Panc1 (cell line): ENCODE measurements at regions not wholly inside any gene's neighbourhood (a gene's known extent, or its start where the extent isn't known, plus 50 kb on each side); places are given as distances from the start of the nearest gene placed in this dataset.

ENCODE experiments used
- ATAC-seq: fragments of 200-7000 bp; cut with Tn5 transposase; 2 replicates; pipeline ENCODE4 v1.9.1; 2020; ENCODE audit warnings: mild to moderate bottlenecking, moderate library complexity
- BruUV-seq: library from RNA; stranded (reverse); fragments of 400-500 nt; replicated peaks from 2 replicates; lab custom pipeline; 2021; lab: Mats Ljungman, UMichigan
- CTCF ChIA-PET: fragments of 300-600 bp; sonication (Branson Sonifier 250); formaldehyde crosslinking; loops from one replicate; lab custom pipeline; 2022; ENCODE audit warnings: antibody characterized with exemption; lab: Charles Lee
- POLR2A ChIA-PET: fragments of 300-600 bp; sonication (Branson Sonifier 250); formaldehyde crosslinking; loops from one replicate; lab custom pipeline; 2022; ENCODE audit warnings: antibody characterized with exemption; lab: Charles Lee
- DNase-seq: peaks from one replicate; pipeline ENCODE4 v3.0.0-alpha.2; 2010; ENCODE audit warnings: low read depth, low spot score
- H3K27ac ChIP-seq: 2 replicates; pipeline ENCODE4 v1.5.1; 2011; ENCODE audit warnings: mild to moderate bottlenecking, low read length, inconsistent platforms
- H3K27me3 ChIP-seq: fragments of 200-500 bp; sonication (Bioruptor generic); 2 replicates; pipeline ENCODE4 v1.6.0; 2014; ENCODE audit warnings: low read length, inconsistent platforms; ENCODE audit not compliant: control insufficient read depth, insufficient read depth
- H3K36me3 ChIP-seq: fragments of 200-500 bp; sonication (Bioruptor generic); 2 replicates; pipeline ENCODE4 v1.5.1; 2014; ENCODE audit warnings: inconsistent platforms, mild to moderate bottlenecking, low read length, moderate library complexity; ENCODE audit not compliant: control insufficient read depth, insufficient read depth
- H3K4me1 ChIP-seq: 2 replicates; pipeline ENCODE4 v1.5.1; 2011; ENCODE audit warnings: inconsistent platforms, mild to moderate bottlenecking, low read length, moderate library complexity; ENCODE audit not compliant: control insufficient read depth, insufficient read depth
- H3K4me3 ChIP-seq, 2 experiments: 2 replicates each; pipeline ENCODE4 v1.5.1; 2011 to 2012; ENCODE audit warnings: low read depth in 2 of 2, low read length in 2 of 2, mild to moderate bottlenecking in 2 of 2, inconsistent platforms in 1 of 2, moderate library complexity in 1 of 2
- H3K9me3 ChIP-seq: fragments of 200-500 bp; sonication (Bioruptor generic); 2 replicates; pipeline ENCODE4 v1.5.1; 2014; ENCODE audit warnings: low read depth, mild to moderate bottlenecking, inconsistent platforms, low read length, moderate library complexity; ENCODE audit not compliant: control insufficient read depth, insufficient read depth
- POLR2AphosphoS5 ChIP-seq: IDR thresholded peaks from 2 replicates; pipeline ENCODE4 v1.6.1; 2012; ENCODE audit warnings: mild to moderate bottlenecking, low read depth, low read length, moderate library complexity
- SIN3A ChIP-seq: IDR thresholded peaks from 2 replicates; pipeline ENCODE4 v1.6.1; 2012; ENCODE audit warnings: low read depth, mild to moderate bottlenecking, low read length, moderate library complexity, borderline replicate concordance; ENCODE audit not compliant: insufficient read depth
- TCF7L2 ChIP-seq: IDR thresholded peaks from 2 replicates; pipeline ENCODE4 v1.6.1; 2011; ENCODE audit warnings: mild to moderate bottlenecking, low read depth, low read length, inconsistent platforms
- in situ Hi-C: cut with HindIII; loops from 2 replicates; pipeline ENCODE4 v1.10.0; 2016; ENCODE audit warnings: low sequenced_read_pairs, low pct_unique_long_range_greater_than_20kb
- intact Hi-C: fragments of 100-400 bp; cut with micrococcal nuclease; formaldehyde crosslinking; loops from one replicate; pipeline ENCODE4 v1.10.0; 2022; ENCODE audit not compliant: unreplicated experiment
- TF ChIP-seq, protein P1 (sequence below), 2 experiments: IDR thresholded peaks; 2 replicates each; pipeline ENCODE4 v1.6.1; 2011 to 2012; ENCODE audit warnings: low read depth in 2 of 2, control low read depth in 1 of 2, low read length in 1 of 2, mild to moderate bottlenecking in 1 of 2, moderate library complexity in 1 of 2; ENCODE audit not compliant: insufficient read depth in 1 of 2
- TF ChIP-seq, protein P2 (sequence below): fragments of 450-650 bp; IDR thresholded peaks from 2 replicates; pipeline ENCODE4 v1.5.1; 2017; ENCODE audit warnings: mild to moderate bottlenecking

DNA sequence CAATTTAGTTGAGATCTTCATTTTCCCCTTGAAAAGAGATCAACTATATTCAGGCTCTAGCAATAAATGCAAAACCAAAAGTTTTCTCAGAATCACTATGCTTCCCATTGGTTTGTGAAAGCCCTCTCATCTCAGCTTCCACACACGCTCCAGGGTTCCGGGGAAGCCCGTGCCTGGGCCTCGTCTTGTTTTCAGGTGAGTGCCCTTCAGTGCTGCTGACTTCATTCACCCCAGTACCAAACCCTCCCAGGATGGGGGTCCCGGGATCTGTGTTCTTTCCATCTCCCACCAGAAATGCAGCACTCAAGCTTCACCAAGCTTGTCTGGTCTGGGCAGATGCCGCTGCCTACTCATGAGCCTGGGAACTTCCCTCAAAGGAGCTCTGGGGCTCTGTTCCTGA, 97.7 kb downstream of the TEX29 start:
- DNase-seq = no peak
- Histone ChIP-seq H3K4me3 (no peak overlapping the region), H3K36me3 (no peaks in the 10 kb centered on the region), H3K9me3 (no peaks in the 10 kb centered on the region), H3K4me1 (no peaks in the 10 kb centered on the region), H3K27ac (no peak overlapping the region), H3K27me3 (no peaks in the 10 kb centered on the region; the same call in 1 of the 2 replicates)
- intact Hi-C loops = no loop called here
- ATAC-seq = no peak
- ChIA-PET POLR2A (no interaction called here), CTCF (interaction anchor here (1.1 kb wide), 1 partner anchor 11 kb away, joined by 3 read pairs; no protein-coding TSS in a partner anchor)
- in situ Hi-C loops = no loop called here
- no TSS peak for BruUV-seq
- TF ChIP-seq, protein P1, sequence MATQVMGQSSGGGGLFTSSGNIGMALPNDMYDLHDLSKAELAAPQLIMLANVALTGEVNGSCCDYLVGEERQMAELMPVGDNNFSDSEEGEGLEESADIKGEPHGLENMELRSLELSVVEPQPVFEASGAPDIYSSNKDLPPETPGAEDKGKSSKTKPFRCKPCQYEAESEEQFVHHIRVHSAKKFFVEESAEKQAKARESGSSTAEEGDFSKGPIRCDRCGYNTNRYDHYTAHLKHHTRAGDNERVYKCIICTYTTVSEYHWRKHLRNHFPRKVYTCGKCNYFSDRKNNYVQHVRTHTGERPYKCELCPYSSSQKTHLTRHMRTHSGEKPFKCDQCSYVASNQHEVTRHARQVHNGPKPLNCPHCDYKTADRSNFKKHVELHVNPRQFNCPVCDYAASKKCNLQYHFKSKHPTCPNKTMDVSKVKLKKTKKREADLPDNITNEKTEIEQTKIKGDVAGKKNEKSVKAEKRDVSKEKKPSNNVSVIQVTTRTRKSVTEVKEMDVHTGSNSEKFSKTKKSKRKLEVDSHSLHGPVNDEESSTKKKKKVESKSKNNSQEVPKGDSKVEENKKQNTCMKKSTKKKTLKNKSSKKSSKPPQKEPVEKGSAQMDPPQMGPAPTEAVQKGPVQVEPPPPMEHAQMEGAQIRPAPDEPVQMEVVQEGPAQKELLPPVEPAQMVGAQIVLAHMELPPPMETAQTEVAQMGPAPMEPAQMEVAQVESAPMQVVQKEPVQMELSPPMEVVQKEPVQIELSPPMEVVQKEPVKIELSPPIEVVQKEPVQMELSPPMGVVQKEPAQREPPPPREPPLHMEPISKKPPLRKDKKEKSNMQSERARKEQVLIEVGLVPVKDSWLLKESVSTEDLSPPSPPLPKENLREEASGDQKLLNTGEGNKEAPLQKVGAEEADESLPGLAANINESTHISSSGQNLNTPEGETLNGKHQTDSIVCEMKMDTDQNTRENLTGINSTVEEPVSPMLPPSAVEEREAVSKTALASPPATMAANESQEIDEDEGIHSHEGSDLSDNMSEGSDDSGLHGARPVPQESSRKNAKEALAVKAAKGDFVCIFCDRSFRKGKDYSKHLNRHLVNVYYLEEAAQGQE (IDR thresholded peaks at IDR 0.05; ENCODE audit: insufficient read depth in 1 of 2, low read depth in 2 of 2, low read length in 1 of 2) = no peak
- TF ChIP-seq, protein P2, sequence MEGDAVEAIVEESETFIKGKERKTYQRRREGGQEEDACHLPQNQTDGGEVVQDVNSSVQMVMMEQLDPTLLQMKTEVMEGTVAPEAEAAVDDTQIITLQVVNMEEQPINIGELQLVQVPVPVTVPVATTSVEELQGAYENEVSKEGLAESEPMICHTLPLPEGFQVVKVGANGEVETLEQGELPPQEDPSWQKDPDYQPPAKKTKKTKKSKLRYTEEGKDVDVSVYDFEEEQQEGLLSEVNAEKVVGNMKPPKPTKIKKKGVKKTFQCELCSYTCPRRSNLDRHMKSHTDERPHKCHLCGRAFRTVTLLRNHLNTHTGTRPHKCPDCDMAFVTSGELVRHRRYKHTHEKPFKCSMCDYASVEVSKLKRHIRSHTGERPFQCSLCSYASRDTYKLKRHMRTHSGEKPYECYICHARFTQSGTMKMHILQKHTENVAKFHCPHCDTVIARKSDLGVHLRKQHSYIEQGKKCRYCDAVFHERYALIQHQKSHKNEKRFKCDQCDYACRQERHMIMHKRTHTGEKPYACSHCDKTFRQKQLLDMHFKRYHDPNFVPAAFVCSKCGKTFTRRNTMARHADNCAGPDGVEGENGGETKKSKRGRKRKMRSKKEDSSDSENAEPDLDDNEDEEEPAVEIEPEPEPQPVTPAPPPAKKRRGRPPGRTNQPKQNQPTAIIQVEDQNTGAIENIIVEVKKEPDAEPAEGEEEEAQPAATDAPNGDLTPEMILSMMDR = no peak
- no peak for TF ChIP-seq POLR2AphosphoS5
- TF ChIP-seq TCF7L2 = no peak
- no peak for TF ChIP-seq SIN3A

DNA sequence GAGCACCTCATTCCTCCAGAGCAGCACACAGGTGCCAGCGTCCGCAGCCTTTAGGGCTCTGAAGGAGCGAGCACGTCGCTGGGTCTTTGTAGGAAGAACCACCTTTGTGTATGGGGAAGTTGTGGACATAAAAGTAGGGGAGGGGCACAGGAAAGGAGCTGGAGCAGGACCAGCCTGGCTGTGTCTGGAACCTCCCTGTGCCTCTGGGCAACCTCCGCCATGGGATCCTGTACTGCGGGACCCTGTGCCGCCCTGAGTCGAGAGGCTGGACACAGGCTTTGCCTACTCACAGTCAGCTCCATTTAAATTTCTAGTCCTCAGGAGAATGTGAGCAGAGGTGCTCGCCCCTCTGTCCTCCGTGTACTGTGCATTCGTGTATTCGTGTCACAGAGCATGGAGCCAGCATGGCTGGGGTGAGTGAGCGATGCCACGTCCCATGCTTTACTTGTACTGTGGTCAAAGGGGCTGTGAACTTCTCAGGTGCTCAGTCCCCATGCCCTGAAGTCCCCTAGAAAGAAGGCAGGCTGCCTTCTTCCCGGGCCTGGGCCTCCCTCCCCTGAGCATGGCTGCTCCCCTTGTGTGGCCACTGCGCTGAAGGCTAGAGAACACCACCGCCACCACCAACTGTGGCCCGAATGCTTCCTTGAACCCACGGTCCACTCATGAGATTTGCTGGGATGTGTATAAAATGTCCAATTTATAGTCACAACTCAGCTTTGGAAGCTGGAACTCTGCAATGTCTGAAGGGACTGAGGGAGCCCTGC, 99.9 kb downstream of the TEX29 start:
- TF ChIP-seq, protein P1 (IDR thresholded peaks at IDR 0.05; ENCODE audit: insufficient read depth in 1 of 2, low read depth in 2 of 2, low read length in 1 of 2) = no peak
- TF ChIP-seq, protein P2 = no peak
- no peak for TF ChIP-seq SIN3A
- no peak for TF ChIP-seq TCF7L2
- TF ChIP-seq POLR2AphosphoS5 = no peak
- H3K36me3 ChIP-seq = no peaks in the 10 kb centered on the region
- no peaks in the 10 kb centered on the region for H3K9me3 ChIP-seq
- in situ Hi-C loops (no loop called here), intact Hi-C loops (no loop called here)
- ATAC-seq = no peak
- H3K27ac ChIP-seq = no peak overlapping the region
- BruUV-seq = no TSS peak
- no peak overlapping the region for H3K4me3 ChIP-seq
- ChIA-PET CTCF (no interaction called here), POLR2A (no interaction called here)
- no peak for DNase-seq
- no peaks in the 10 kb centered on the region; the same call in 1 of the 2 replicates for H3K27me3 ChIP-seq
- H3K4me1 ChIP-seq = no peaks in the 10 kb centered on the region
